ENCODE measurements at regions not wholly inside any gene's neighbourhood (a gene's known extent, or its start where the extent isn't known, plus 50 kb on each side); places are given as distances from the start of the nearest gene placed in this dataset.
"Not testable (repeated sequence)": the region's sequence is repeated elsewhere in the genome, so short reads cannot be mapped to it uniquely, and the experiment has no call there.

DNA sequence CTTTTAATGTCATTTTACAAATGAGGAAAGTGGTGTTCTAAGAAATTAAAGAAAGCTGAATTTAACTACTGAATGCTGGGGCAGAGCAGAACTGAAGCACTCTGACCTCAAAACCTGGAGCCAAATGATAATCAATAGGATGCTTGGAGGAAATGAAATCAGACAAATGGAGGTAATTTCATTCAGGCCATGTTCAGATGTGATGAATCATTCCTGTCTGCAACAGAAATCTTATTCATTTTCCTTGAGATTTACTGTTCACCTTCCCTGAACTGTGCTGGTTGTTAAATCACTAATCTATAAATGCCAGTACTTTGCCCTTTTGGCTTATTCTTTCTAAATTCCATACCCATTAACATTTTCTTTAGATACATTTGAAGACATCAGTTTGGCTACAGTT, 85.6 kb upstream of the SNX7 start:
- DNase-seq (ENCODE audit: low read depth) = no peak

DNA sequence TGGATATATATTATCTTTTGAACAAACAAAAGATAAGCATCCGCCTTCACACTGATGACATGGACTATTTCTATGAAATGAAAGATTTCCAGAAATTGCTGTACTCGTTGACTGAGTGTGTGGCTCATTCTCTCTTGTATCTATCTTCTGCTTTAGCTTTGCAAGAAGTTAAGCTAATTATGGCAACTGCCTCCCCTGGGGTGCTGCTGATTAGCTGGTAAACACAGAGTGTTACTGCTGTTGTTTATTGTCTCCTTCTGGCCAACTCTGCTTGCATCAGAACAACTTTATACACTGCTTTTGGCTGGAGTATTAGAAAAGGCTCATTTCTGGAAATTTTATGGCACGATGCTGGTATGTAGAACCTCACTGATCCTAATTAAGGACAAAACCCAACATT, 95.6 kb upstream of the SNX7 start:
- no peak for DNase-seq (ENCODE audit: low read depth)

DNA sequence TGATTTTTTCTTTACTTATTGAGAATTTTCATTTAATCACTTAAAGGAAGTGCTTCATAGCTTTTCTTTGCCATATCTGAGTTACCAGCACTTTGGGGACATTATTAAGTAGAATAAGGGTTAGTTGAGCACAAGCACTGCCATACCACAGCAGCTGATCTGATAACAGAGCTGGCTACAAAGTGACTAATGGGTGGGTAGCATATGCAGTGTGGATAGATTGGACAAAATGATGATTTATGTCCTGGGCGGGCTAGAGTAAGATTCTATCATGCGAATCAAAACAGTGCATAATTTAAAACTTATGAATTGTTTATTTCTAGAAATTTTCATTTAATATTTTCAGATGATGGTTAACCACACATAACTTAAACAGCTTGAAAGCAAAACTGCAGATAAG, 102.2 kb upstream of the SNX7 start:
- DNase-seq (ENCODE audit: low read depth) = no peak

DNA sequence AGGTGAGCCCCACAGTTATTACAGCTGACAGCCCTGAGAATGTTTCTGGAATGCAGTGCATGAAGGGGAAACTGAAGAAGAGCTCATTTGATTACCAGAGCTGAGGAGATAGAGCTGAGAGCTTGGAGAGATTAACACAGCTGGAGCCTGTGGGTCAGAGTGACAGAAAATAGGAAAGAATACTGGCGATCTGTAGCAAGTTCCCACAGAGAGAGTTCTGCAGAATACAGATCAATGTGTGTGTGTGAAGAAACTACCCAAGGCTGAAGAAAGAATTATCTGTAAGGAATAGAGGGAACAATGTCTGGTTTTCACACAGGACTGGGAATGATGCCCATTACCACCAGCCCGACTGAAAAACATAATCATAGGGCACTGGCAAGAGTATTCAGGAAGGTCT, 103.6 kb upstream of the SNX7 start:
- DNase-seq (ENCODE audit: low read depth) = no peak

DNA sequence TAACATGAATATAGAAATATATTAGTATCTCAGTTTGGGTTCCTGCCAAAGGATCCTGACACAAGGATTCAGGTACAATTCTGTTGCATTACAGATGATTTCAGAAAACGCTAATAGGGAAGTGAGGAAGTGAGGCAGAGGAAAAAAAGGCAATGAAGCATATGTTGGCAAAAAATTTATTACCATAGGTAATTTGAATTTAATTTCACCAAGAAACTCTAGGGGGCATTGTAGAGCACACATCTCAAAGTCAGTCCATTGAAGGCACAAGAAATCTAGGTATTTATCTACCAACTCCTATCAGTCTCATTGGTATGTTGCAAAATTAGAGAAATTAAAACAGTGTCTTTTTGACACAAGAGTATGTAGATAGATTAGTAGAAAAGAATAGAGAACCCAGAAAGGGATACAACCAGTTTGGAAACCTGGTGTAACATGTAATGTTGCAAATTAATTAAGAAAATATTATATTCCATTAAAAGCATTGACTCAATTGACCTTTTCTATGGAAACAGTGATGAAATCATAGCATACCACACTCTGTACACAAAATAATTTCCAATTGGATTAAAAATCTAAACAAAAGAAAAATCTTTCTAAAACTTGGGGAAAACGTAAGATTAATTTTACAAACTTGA, 104.9 kb upstream of the SNX7 start:
- DNase-seq (ENCODE audit: low read depth) = no peak

DNA sequence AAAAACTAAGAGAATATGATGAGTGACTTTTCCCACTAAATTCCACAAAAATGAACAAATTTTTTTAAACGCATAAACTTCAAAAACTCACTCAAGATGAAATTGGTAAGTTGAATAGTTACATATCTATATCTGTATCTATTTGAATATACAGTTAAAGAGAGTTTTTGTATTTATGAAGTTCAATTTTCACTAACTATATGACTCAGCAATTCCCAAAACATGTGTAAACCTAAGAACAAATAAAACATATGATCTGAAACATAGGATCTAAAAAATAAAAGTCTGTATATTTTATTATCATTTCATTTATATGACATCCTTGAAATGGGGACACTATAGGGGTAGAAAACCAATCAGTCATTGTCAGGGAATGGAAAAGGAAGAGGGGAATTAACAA, 105.7 kb upstream of the SNX7 start:
- DNase-seq (ENCODE audit: low read depth) = no peak

DNA sequence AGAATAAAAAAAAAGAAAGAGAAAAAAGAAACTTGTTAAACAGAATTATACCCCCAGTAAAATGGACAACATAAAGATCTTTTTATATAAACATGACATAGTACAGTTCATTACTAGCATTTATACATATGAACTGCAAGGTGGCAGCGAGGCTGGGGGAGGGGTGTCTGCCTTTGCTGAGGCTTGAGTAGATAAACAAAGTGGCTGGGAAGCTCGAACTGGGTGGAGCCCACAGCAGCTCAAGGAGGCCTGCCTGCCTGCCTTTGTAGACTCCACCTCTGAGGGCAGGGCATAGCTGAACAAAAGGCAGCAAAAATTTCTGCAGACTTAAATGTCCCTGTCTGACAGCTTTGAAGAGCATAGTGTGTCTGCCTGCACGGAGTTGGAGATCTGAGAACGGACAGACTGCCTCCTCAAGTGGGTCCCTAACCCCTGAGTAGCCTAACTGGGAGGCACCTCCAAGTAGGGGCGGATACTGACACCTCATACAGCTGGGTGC, 108.9 kb upstream of the SNX7 start:
- DNase-seq (ENCODE audit: low read depth) = not testable (repeated sequence)

DNA sequence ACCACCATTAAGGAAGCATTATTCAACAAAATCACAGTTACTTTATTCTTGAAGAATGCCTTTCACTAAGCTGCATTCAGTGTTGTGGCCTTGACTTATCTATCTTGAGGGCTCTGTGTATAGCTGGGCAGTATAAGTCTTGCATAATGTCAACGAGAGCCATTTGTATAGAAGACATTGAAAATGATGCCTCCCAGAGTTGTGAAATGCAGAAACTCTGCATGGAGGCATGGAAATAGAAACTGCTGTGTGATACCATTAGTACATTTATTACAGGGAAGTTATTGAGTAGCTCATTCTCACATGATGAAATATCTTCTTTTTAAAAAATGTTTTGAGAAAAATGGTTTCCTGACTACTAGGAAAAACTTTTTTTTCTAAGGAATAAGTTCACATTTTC, 111.4 kb upstream of the SNX7 start:
- DNase-seq (ENCODE audit: low read depth) = no peak

DNA sequence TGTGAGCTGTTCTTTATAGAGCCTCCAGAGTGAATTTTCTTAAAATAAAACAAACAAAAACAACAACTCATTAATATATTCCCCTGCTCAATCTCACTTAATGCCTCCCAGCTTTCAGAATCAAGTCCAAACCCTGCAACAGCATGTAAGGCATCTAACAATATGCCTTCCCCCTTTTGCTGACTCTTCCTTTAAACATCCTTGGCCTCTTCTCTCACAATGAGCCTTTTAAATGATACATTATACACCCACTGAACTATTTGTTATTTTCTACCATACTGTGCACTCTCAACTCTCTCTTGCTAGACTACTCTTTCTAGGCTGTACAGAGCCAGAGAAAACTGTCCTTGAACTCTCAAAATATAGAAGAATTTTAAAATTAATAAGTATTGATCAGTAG, 115.2 kb upstream of the SNX7 start:
- no peak for DNase-seq (ENCODE audit: low read depth)

DNA sequence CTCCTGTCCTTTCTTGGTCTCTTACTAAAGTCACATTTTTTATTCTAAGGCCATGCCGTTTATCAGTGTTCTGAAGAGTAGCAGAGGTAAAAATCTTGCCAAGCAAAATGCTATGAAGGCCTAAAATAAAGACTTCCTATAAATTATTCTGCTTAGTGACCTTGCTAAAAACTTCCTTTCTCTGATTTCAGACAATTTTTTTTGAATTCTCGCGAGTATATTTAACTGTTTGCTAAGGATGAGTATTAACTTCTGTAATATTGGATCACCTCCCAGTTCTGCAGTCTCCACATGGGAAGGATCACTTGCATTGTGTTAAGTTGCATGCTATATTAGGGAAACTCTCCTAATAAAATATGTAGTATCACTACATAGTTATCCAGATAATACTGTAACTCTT, 123.4 kb upstream of the SNX7 start:
- no peak for DNase-seq (ENCODE audit: low read depth)

DNA sequence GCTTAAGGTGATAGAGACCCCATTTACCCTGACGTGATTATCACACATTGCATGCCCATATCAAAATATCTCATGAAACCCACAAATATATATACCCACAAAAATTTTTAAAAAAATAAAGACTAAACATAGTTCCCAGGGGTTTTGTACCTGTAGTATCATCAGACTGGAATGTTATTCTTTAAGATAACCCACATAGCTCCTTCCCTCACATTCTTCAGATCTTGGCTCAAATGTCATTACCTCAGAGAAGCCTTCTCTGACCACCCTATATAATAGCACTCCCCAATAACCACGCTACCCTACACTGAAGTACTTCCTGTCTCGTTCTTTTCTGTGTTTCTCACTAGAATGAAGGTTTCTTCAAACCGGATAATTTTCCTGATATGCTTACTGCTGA, 138.3 kb upstream of the SNX7 start:
- DNase-seq (ENCODE audit: low read depth) = no peak

DNA sequence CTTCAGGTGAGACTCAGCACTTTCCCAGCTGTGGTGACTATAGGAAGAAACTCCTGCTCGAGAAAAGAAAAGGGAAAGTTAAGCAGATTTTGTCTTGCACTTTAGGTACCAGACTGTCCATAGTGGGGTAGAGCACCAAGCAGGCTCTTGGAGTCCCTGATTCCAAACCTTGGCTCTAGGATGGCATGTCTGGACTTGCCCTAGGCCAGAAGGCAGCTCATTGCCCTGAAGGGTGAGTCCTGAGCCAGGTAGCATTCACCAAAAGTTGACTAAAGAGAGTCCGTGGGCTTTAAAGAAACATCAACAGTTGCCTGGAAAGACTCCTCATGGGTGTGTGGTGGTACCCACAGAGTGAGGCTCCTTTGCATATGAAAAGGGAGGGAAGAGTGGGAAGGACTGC, 145.2 kb upstream of the SNX7 start:
- no peak for DNase-seq (ENCODE audit: low read depth)

DNA sequence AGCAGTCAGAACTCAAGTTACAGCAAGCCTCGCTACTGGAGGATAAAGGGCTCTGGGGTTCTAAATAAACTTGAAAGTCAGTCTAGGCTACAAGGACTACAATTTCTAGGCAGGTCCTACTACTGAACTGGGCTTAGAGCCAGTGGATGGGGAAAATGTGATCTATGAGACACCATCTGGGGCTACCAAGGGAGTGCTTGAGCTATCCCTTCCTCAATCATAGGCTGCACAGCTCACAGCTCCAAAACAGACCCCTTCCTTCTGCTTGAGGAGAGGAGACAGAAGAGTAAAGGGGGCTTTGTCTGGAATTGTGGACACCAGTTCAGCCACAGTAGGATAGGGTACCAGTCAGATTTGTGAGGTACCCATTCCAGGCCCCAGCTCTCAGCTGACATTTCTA, 145.8 kb upstream of the SNX7 start:
- no peak for DNase-seq (ENCODE audit: low read depth)

DNA sequence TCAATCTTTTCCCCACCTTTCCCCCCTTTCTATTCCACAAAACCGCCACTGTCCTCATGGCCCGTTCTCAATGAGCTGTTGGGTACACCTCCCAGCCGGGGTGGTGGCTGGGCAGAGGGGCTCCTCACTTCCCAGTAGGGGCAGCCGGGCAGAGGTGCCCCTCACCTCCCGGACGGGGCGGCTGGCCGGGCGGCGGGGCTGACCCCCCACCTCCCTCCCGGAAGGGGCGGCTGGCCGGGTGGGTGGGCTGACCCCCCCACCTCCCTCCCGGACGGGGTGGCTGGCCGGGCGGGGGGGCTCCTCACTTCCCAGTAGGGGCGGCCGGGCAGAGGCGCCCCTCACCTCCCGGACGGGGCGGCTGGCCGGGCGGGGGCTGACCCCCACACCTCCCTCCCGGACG, 149.3 kb upstream of the SNX7 start:
- not testable (repeated sequence) for DNase-seq (ENCODE audit: low read depth)

DNA sequence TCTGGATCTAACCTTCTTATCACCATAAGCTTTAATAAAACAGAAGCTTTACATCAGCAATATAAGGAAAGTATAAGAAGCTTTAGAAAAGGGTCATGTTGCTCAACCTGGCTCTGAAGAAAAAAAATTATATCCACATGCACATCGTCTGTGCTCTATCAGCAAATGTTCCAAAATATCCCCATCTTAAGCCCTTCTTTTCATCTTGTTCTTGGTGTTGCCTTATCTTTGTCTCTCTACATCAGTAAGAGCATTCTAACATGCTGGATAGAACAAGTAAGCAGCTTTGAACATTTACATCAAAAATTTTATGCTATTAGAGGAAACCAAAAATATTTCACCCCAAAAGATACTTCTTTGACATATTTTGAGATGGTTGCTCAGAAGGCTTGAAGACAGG, 157.8 kb upstream of the SNX7 start:
- no peak for DNase-seq (ENCODE audit: low read depth)

DNA sequence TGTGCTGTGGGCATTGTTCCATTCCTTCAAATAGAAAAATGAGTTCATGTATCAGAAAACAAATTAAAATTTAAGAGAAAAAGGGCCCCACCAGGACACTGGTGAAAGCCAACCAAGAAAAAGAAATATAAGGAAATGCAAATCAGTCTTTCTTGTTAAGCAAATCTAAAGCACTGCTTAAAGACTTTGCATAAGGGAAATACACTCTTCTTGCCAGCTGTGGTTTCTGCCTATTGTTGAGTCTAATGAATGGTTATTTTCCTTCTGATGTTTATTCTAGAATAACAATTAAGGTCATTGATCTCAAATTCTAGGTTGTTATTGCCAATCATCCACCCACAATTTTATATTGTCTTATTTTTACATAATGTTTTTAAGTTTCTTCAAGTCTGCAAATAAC, 158.6 kb upstream of the SNX7 start:
- DNase-seq (ENCODE audit: low read depth) = no peak

DNA sequence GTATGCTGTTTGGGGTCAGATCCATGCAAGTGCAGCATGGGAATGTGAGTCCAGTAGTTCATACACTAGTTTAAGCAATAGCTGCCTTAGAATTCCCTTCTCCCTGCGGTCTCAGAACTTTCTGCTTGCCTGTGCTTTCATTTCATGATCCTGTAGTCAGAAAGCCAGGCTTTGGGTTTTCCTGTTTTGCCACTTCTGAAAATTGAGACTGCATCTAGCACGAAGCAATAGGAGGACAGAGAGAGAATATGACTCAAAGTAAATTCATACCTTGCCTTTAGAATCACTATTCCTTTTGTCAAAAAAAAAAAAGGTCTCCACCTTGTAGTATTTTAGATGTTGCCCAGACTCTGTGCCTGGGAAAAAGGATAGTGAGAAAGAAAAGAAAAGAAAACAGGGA, 161.2 kb upstream of the SNX7 start:
- DNase-seq (ENCODE audit: low read depth) = no peak

DNA sequence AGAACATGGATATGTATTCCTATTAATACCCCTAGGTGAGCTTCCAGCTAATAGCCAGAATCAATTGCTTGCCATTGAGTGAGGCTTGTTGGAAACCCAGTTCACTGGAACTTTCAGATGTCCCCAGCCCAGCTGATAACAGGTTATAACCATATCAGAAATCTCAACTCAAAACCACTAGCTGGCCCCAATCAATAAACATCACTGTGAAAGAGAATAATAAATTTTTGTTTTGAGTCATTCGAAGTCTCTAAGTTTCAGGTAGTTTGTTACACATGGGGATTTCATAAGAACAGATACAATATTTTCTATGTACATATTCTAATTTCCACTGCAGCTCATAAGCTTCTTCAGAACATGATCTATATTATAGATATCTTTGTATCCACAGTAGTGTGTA, 162.9 kb upstream of the SNX7 start:
- no peak for DNase-seq (ENCODE audit: low read depth)

DNA sequence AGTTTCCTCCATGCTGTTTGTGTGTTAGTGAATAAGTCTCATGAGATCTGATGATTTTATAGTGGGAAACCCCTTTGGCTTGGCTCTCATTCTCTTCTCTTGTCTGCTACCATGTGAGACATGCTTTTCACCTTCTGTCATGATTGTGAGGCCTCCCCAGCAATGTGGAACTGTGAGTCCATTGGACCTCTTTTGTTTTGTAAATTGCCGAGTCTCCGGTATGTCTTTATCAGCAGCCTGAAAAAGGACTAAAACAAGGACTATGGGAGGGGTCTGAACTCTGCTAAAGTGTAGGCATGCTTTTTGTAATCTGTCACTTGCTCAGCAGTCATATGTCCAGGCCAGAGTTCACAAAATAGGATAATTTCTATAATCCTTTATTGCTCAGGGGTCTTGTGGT, 164.0 kb upstream of the SNX7 start:
- no peak for DNase-seq (ENCODE audit: low read depth)

DNA sequence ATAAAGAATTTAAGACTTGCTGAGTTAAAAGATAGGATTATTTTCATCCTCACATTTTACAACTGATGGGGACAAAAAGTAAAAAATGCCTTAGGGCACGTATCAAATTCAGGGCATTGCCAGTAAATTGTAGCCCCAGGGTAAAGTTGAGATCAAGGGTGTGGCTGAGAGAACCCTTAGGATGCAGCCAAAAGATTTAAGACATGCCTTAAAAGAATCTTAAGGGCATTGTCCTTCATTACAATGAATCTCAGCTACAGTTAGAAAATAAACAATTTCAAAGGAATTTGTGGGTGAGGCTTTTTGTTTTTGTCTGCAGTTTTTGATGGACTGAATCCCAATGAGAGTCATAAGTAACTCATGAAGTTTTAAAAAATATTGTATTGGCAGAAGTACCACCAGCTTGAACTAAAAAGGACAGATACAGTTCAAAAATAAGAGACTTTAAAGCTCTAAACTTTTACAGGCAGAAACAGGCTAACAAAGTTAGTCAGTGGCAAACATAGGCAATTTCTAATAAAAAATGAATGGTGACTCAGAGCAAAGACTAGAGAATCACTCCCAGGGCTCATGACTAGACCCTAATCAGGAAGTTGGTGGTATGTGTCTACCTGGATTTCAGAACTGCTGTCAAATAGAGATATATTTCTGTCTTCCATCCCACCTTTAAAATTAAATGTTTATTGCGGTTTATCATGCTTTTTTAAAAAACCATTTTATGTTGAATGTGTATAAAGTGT, 165.1 kb upstream of the SNX7 start:
- DNase-seq (ENCODE audit: low read depth) = no peak

DNA sequence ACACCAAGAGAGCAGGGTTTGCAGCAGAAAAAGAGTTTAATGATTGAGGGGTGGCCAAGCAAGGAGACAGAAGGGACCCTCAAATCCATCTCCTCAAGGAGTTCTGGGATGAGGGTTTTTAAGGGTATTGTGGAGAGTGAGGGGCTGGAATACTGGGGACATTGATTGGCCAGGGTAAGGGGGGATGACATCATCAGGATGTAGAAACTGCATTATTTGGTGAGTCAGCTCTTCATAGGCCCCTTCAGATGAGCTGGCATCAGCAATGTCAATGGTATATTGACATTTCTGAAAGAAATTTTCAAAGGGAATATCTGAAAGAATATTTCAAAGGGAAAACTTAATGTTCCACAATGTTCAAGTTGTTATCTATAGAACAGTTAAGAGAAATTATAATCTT, 168.1 kb upstream of the SNX7 start:
- no peak for DNase-seq (ENCODE audit: low read depth)

DNA sequence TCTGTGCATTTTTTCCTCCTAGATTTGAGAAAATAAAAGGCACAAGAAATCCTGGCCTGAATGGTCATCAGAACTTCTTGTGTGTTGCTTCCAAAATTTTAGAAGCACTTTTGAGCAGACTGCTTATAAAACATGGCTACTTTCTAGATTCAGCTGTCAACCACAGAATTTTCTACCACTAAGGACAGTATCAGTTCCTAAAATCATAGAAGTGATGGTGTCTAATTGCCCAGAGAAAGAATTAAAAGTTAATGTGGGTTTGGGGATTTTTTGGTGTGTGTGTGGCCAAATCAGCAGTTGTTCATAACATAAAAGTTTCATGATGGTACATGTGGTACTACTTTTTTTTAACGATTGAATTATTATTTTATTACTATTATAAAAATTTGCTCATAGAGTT, 171.4 kb upstream of the SNX7 start:
- DNase-seq (ENCODE audit: low read depth) = no peak

DNA sequence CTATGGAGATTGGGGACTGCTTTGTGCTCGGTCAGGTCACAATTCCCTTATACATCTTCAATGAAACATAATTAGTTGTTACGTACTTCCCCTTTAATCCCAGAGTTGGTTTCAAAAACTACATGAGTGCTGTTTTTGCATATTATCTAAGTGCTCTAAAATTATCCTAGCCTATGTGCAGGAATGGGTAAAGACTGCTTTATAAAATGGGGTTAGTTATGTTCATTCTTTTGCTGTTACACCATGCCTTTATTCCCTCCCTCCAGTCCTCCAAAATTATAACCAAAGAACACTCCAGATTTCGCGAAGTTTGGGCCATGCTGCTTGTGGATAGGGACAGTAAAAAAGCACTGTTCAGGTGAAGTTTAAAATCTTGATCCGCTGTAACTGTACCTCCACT, 173.9 kb upstream of the SNX7 start:
- DNase-seq (ENCODE audit: low read depth) = no peak

DNA sequence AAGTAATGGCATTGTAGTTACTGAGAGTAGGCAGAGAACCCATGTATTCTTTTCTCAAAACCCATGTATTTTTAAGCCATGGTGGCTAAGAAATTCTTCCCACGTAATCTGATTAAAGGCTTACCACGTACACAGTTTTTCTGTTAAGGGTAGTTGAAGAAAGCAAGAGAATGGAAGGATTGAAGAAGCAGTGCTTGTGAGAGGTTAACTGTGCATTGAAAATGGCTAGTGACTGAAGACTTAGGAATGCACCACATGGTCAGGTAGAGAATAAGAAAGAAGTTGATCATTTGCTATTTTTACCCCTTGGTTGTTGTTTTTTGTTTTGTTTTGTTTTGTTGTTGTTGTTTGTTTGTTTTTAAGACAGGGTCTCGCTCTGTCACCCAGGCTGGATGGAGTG, 178.9 kb upstream of the SNX7 start:
- DNase-seq (ENCODE audit: low read depth) = no peak
